Endothelial cell of umbilical vein (primary cell): ENCODE measurements at regions not wholly inside any gene's neighbourhood (a gene's known extent, or its start where the extent isn't known, plus 50 kb on each side); places are given as distances from the start of the nearest gene placed in this dataset.

Source experiments
- BruUV-seq: library from RNA; stranded (reverse); fragments of 400-500 nt; replicated peaks from 2 replicates; lab custom pipeline; 2021; lab: Mats Ljungman, UMichigan
- CTCF ChIA-PET: fragments of 300-600, 350-600 bp; sonication (Branson Sonifier 250); formaldehyde crosslinking; loops from one replicate; lab custom pipeline; 2021; ENCODE audit warnings: antibody characterized with exemption, inconsistent platforms; lab: Charles Lee
- POLR2A ChIA-PET: fragments of 300-600, 350-600 bp; sonication (Branson Sonifier 250); formaldehyde crosslinking; loops from one replicate; lab custom pipeline; 2021; ENCODE audit warnings: antibody characterized with exemption, inconsistent platforms; lab: Charles Lee
- DNase-seq: peaks from one replicate; pipeline ENCODE4 v3.0.0-alpha.2; 2011; ENCODE audit warnings: low read depth, low spot score
- FAIRE-seq: peaks from 2 replicates; lab custom pipeline; 2011; peaks lifted over from hg19 to GRCh38; lab: Jason Lieb, UNC
- H2AFZ ChIP-seq: 2 replicates; pipeline ENCODE4 v1.6.0; 2012; ENCODE audit warnings: low read depth, low read length, control low read depth, inconsistent platforms
- H3K27ac ChIP-seq: 2 replicates; pipeline ENCODE4 v1.5.1; 2011; ENCODE audit warnings: low read depth, mild to moderate bottlenecking, control low read depth, low read length, moderate library complexity; ENCODE audit not compliant: insufficient read depth
- H3K27me3 ChIP-seq, 2 experiments: 2 replicates each; pipeline versions ENCODE4 v1.6.0 to v1.6.1; 2011; ENCODE audit warnings: low read length in 2 of 2, mixed read lengths in 1 of 2; ENCODE audit not compliant: control insufficient read depth in 2 of 2, insufficient read depth in 2 of 2
- H3K36me3 ChIP-seq, 2 experiments: 2 replicates in 1 of 2; 3 replicates in 1 of 2; pipeline ENCODE4 v1.5.1; 2011; ENCODE audit warnings: low read length in 2 of 2, mild to moderate bottlenecking in 1 of 2, moderate library complexity in 1 of 2; ENCODE audit not compliant: control insufficient read depth in 2 of 2, insufficient read depth in 2 of 2; ENCODE audit errors: extremely low read depth in 1 of 2
- H3K4me1 ChIP-seq: 3 replicates; pipeline ENCODE4 v1.5.1; 2011; ENCODE audit warnings: mild to moderate bottlenecking, low read length; ENCODE audit not compliant: control insufficient read depth, insufficient read depth; ENCODE audit errors: extremely low read depth
- H3K4me2 ChIP-seq: 2 replicates; pipeline ENCODE4 v1.6.1; 2011; ENCODE audit warnings: low read length, control low read depth, mixed read lengths; ENCODE audit not compliant: insufficient read depth
- H3K4me3 ChIP-seq, 3 experiments: fragments of 200-600 bp in 1 of 3; sonication (generic), shearing (Covaris generic) in 1 of 3; replicated peaks in 1 of 3; 2 replicates each; pipeline ENCODE4 v1.5.1; 2011 to 2016; ENCODE audit warnings: control low read depth in 3 of 3, low read length in 3 of 3, mild to moderate bottlenecking in 2 of 3, inconsistent platforms in 1 of 3, low read depth in 1 of 3, moderate library complexity in 1 of 3; ENCODE audit not compliant: insufficient read depth in 1 of 3
- H3K79me2 ChIP-seq: 2 replicates; pipeline ENCODE4 v1.6.0; 2012; ENCODE audit warnings: low read length, inconsistent platforms; ENCODE audit not compliant: control insufficient read depth, insufficient read depth
- H3K9ac ChIP-seq: replicated peaks from 2 replicates; pipeline ENCODE3; 2011; ENCODE audit warnings: low read length, control low read depth; ENCODE audit not compliant: insufficient read depth; ENCODE audit errors: extremely low read depth
- H3K9me1 ChIP-seq: replicated peaks from 3 replicates; pipeline ENCODE4 v1.6.0; 2011; ENCODE audit warnings: mild to moderate bottlenecking, low read length; ENCODE audit not compliant: control insufficient read depth, insufficient read depth; ENCODE audit errors: extremely low read depth
- H3K9me3 ChIP-seq: replicated peaks from 2 replicates; pipeline ENCODE4 v1.5.1; 2012; ENCODE audit warnings: low read length, inconsistent platforms; ENCODE audit not compliant: control insufficient read depth, insufficient read depth
- H4K20me1 ChIP-seq: replicated peaks from 2 replicates; pipeline ENCODE3; 2011; ENCODE audit warnings: mild to moderate bottlenecking, low read length; ENCODE audit not compliant: control insufficient read depth, insufficient read depth; ENCODE audit errors: extremely low read depth
- CTCF ChIP-seq, 2 donors: IDR thresholded peaks; 1 replicate in 1 of 2; 2 replicates in 1 of 2; pipeline ENCODE4 v1.5.1; 2011; ENCODE audit warnings: low read length in 2 of 2, mild to moderate bottlenecking in 2 of 2, moderate library complexity in 2 of 2, control low read depth in 1 of 2, inconsistent platforms in 1 of 2, low read depth in 1 of 2; ENCODE audit not compliant: insufficient read depth in 1 of 2; ENCODE audit errors: extremely low read depth in 1 of 2
- EZH2 ChIP-seq: IDR thresholded peaks from 2 replicates; pipeline ENCODE4 v1.6.1; 2012; ENCODE audit warnings: borderline replicate concordance, low read depth, mild to moderate bottlenecking, moderate library complexity, low read length, inconsistent platforms; ENCODE audit not compliant: severe bottlenecking
- FOS ChIP-seq: IDR thresholded peaks from 2 replicates; pipeline ENCODE4 v1.6.1; 2011; ENCODE audit warnings: mild to moderate bottlenecking, low read length, moderate library complexity, borderline replicate concordance; ENCODE audit not compliant: insufficient read depth
- GATA2 ChIP-seq: IDR thresholded peaks from 2 replicates; pipeline ENCODE4 v1.7.0; 2011; ENCODE audit warnings: low read depth, mild to moderate bottlenecking, moderate library complexity, mixed read lengths, low read length; ENCODE audit not compliant: insufficient read length, insufficient read depth
- JUN ChIP-seq: IDR thresholded peaks from 2 replicates; pipeline ENCODE4 v1.6.1; 2011; ENCODE audit warnings: borderline replicate concordance, low read depth; ENCODE audit not compliant: insufficient read length, insufficient read depth
- MAX ChIP-seq: IDR thresholded peaks from 2 replicates; pipeline ENCODE4 v1.6.1; 2011; ENCODE audit not compliant: insufficient read depth, insufficient read length
- MYC ChIP-seq: IDR thresholded peaks from one replicate; pipeline ENCODE4 v1.6.1; 2011; ENCODE audit warnings: mild to moderate bottlenecking, low read depth, low read length
- POLR2A ChIP-seq: IDR thresholded peaks from 2 replicates; pipeline ENCODE4 v1.6.1; 2012; ENCODE audit warnings: low read depth, mild to moderate bottlenecking, control low read depth, low read length
- POLR2AphosphoS5 ChIP-seq: IDR thresholded peaks from 2 replicates; pipeline ENCODE4 v1.6.1; 2012; ENCODE audit warnings: low read depth, mild to moderate bottlenecking, control low read depth, low read length, moderate library complexity; ENCODE audit not compliant: insufficient read depth
- dilution Hi-C: fragments of 300-500 bp; cut with MboI; formaldehyde crosslinking; loops from one replicate; pipeline ENCODE4 v1.15.0; 2019; ENCODE audit warnings: low sequenced_read_pairs; ENCODE audit not compliant: extremely low pct_ligation_motif_present
- intact Hi-C: fragments of 100-400 bp; cut with micrococcal nuclease; formaldehyde crosslinking; loops from one replicate; pipeline ENCODE4 v1.10.0; 2022

- Histone ChIP-seq H3K27me3 (no peaks in the 10 kb centered on the region), H3K27ac (no peak overlapping the region), H2AFZ (no peak overlapping the region), H4K20me1 (no peaks in the 10 kb centered on the region), H3K79me2 (no peaks in the 10 kb centered on the region), H3K4me3 (no peak overlapping the region), H3K4me2 (no peak overlapping the region), H3K9me3 (no peaks in the 10 kb centered on the region), H3K9me1 (no peaks in the 10 kb centered on the region), H3K4me1 (no peaks in the 10 kb centered on the region), H3K36me3 (no peaks in the 10 kb centered on the region), H3K9ac (no peak overlapping the region)
- intact Hi-C loops (no loop called here), dilution Hi-C loops (no loop called here)
- DNase-seq (no peak), FAIRE-seq (no peak)
- TF ChIP-seq MYC (no peak), FOS (no peak), JUN (no peak), GATA2 (no peak), EZH2 (no peak), CTCF (IDR thresholded peaks at IDR 0.05; ENCODE audit: extremely low read depth in 1 of 2, insufficient read depth in 1 of 2, low read depth in 1 of 2, low read length in 2 of 2) (no peak), MAX (no peak), POLR2A (no peak), POLR2AphosphoS5 (no peak)
- CTCF ChIA-PET: no interaction called here
- POLR2A ChIA-PET: no interaction called here
- BruUV-seq: no TSS peak
These were observed 153.7 kb upstream of the IGSF21 start for GRCh38 chr1:17953921-17954320.
